Sigmoid colon (tissue), 6 donors: ENCODE measurements at regions not wholly inside any gene's neighbourhood (a gene's known extent, or its start where the extent isn't known, plus 50 kb on each side); places are given as distances from the start of the nearest gene placed in this dataset.

ENCODE experiments used
- DNase-seq: peaks from one replicate; pipeline ENCODE4 v3.0.0-alpha.2; 2019
- H3K27ac ChIP-seq, 4 donors: fragments of 200-600 bp; sonication (generic); one replicate each; pipeline ENCODE4 v1.5.1; 2016 to 2019; ENCODE audit warnings: mild to moderate bottlenecking in 1 of 4
- H3K27me3 ChIP-seq, 3 donors: fragments of 200-600 bp; sonication (generic); one replicate each; pipeline ENCODE4 v1.5.1; 2019; ENCODE audit warnings: mild to moderate bottlenecking in 1 of 3
- H3K36me3 ChIP-seq, 4 donors: fragments of 200-600 bp; sonication (generic); one replicate each; pipeline ENCODE4 v1.5.1; 2016 to 2019
- H3K4me1 ChIP-seq, 4 donors: fragments of 200-600 bp; sonication (generic); one replicate each; pipeline ENCODE4 v1.5.1; 2017 to 2019
- H3K4me3 ChIP-seq, 4 donors: fragments of 200-600 bp; sonication (generic); one replicate each; pipeline ENCODE4 v1.5.1; 2017 to 2019; ENCODE audit warnings: mild to moderate bottlenecking in 2 of 4, moderate library complexity in 1 of 4
- H3K9me3 ChIP-seq, 4 donors: fragments of 200-600 bp in 3 of 4; sonication (generic) in 3 of 4; one replicate each; pipeline versions ENCODE4 v1.5.1 to v1.6.1; 2013 to 2019
- CTCF ChIP-seq, 4 experiments: fragments of 450-650 bp in 3 of 4; fragments of 200-600 bp in 1 of 4; IDR thresholded peaks; one replicate each; pipeline ENCODE4 v1.5.1; 2016 to 2019; ENCODE audit warnings: antibody characterized with exemption in 4 of 4, mild to moderate bottlenecking in 3 of 4, moderate library complexity in 2 of 4
- EP300 ChIP-seq, 4 donors: sonication (generic); formaldehyde crosslinking; IDR thresholded peaks; one replicate each; pipeline ENCODE4 v1.6.1; 2017; ENCODE audit warnings: antibody characterized with exemption in 4 of 4
- POLR2A ChIP-seq, 2 donors: fragments of 450-650 bp; IDR thresholded peaks; one replicate each; pipeline ENCODE4 v1.6.1; 2016; ENCODE audit warnings: antibody characterized with exemption in 2 of 2, mild to moderate bottlenecking in 2 of 2, moderate library complexity in 2 of 2
- POLR2AphosphoS5 ChIP-seq, 4 donors: sonication (generic); formaldehyde crosslinking; IDR thresholded peaks; one replicate each; pipeline ENCODE4 v1.6.1; 2017; ENCODE audit warnings: antibody characterized with exemption in 4 of 4
- WGBS, 2 donors: extraction: QIAGEN DNeasy Blood & Tissue Kit; methylation state at CpG; one replicate each; pipeline ENCODE4 v1.1.7; 2013; 5-methylcytosine and 5-hydroxymethylcytosine counted together
- intact Hi-C: fragments of 100-400 bp; cut with DNase I; formaldehyde crosslinking; loops from one replicate; pipeline ENCODE4 v1.15.1; 2023
- donor health status: healthy with polysubstance abuse.
- donor health status: healthy.

- 60 to 68% methylated on average over 7 of the region's 7 CpGs for WGBS, 2 donors
- Histone ChIP-seq H3K27me3 (no peaks in the 10 kb centered on the region), H3K4me1 (peaks cover 0 to 13% (median 5%) of the 10 kb centered on the region in 4 donors), H3K4me3 (no peak overlapping the region), H3K27ac (no peak overlapping the region), H3K36me3 (no peaks in the 10 kb centered on the region), H3K9me3 (no peaks in the 10 kb centered on the region)
- DNase-seq, result no peak
- TF ChIP-seq EP300 (IDR thresholded peaks at IDR 0.05) (no peak), CTCF (IDR thresholded peaks at IDR 0.05) (no peak), POLR2AphosphoS5 (IDR thresholded peaks at IDR 0.05) (no peak), POLR2A (IDR thresholded peaks at IDR 0.05) (no peak)
- intact Hi-C loops, result no loop called here
Measured at GRCh38 chr13:63167699-63168337, 1752.2 kb upstream of the PCDH20 start.

- WGBS, 2 donors, result 76 to 83% methylated on average over 4 of the region's 4 CpGs
- TF ChIP-seq POLR2AphosphoS5 (IDR thresholded peaks at IDR 0.05), result no peak
- no peak for TF ChIP-seq CTCF (IDR thresholded peaks at IDR 0.05)
- no peak for TF ChIP-seq POLR2A (IDR thresholded peaks at IDR 0.05)
- TF ChIP-seq EP300 (IDR thresholded peaks at IDR 0.05), result no peak
- Histone ChIP-seq H3K36me3 (no peaks in the 10 kb centered on the region), H3K27me3 (no peaks in the 10 kb centered on the region), H3K27ac (no peak overlapping the region), H3K4me3 (no peak overlapping the region), H3K4me1 (peaks cover 0 to 13% (median 5%) of the 10 kb centered on the region in 4 donors), H3K9me3 (no peaks in the 10 kb centered on the region)
- intact Hi-C loops, result no loop called here
- DNase-seq, result no peak
Measured at GRCh38 chr13:63166345-63166744, 1750.7 kb upstream of the PCDH20 start.

GRCh38 chr13:63163903-63164302 is 1748.3 kb upstream of the PCDH20 start:
- Histone ChIP-seq H3K36me3 (no peaks in the 10 kb centered on the region), H3K4me3 (no peak overlapping the region), H3K27me3 (no peaks in the 10 kb centered on the region), H3K27ac (no peak overlapping the region), H3K9me3 (no peaks in the 10 kb centered on the region), H3K4me1 (peaks cover 0 to 13% (median 5%) of the 10 kb centered on the region in 4 donors)
- intact Hi-C loops, result no loop called here
- WGBS, 2 donors, result 74 to 90% methylated on average over 2 of the region's 2 CpGs
- DNase-seq, result no peak
- TF ChIP-seq POLR2A (IDR thresholded peaks at IDR 0.05) (no peak), POLR2AphosphoS5 (IDR thresholded peaks at IDR 0.05) (no peak), CTCF (IDR thresholded peaks at IDR 0.05) (no peak), EP300 (IDR thresholded peaks at IDR 0.05) (no peak)

- Histone ChIP-seq H3K4me1 (no peaks in the 10 kb centered on the region), H3K27ac (no peak overlapping the region), H3K4me3 (no peak overlapping the region), H3K27me3 (no peaks in the 10 kb centered on the region), H3K36me3 (no peaks in the 10 kb centered on the region), H3K9me3 (no peaks in the 10 kb centered on the region)
- no peak for DNase-seq
- 95 to 96% methylated on average over 1 of the region's 1 CpG for WGBS, 2 donors
- no peak for TF ChIP-seq POLR2AphosphoS5 (IDR thresholded peaks at IDR 0.05)
- TF ChIP-seq CTCF (IDR thresholded peaks at IDR 0.05), result no peak
- TF ChIP-seq EP300 (IDR thresholded peaks at IDR 0.05), result no peak
- no peak for TF ChIP-seq POLR2A (IDR thresholded peaks at IDR 0.05)
- intact Hi-C loops, result no loop called here
Measured at GRCh38 chr13:63161219-63161618, 1745.6 kb upstream of the PCDH20 start.

GRCh38 chr13:63156816-63157215 is 1741.2 kb upstream of the PCDH20 start:
- TF ChIP-seq POLR2A (IDR thresholded peaks at IDR 0.05) (no peak), POLR2AphosphoS5 (IDR thresholded peaks at IDR 0.05) (no peak)
- Histone ChIP-seq H3K27ac (no peak overlapping the region), H3K27me3 (no peaks in the 10 kb centered on the region), H3K9me3 (no peaks in the 10 kb centered on the region), H3K4me3 (no peak overlapping the region), H3K4me1 (no peaks in the 10 kb centered on the region), H3K36me3 (no peaks in the 10 kb centered on the region)
- no peak for DNase-seq
- intact Hi-C loops, result no loop called here
- 23 to 62% methylated on average over 2 of the region's 2 CpGs for WGBS, 2 donors
